ENCODE measurements at regions not wholly inside any gene's neighbourhood (a gene's known extent, or its start where the extent isn't known, plus 50 kb on each side); places are given as distances from the start of the nearest gene placed in this dataset.
A peak's percentile ranks its signal among the peaks of the same experiment; 100 is the strongest.

GRCh38 chr2:41965909-41966295, 81.9 kb upstream of the PKDCC start:
- FAIRE-seq (no peak), DNase-seq (no peak)
- Histone ChIP-seq H3K4me3 (ENCODE audit: low read depth in 1 of 3, low read length in 3 of 3) (no peak overlapping the region), H3K36me3 (ENCODE audit: control insufficient read depth in 3 of 3, insufficient read depth in 2 of 3, low read depth in 1 of 3, low read length in 3 of 3) (no peaks in the 10 kb centered on the region), H3K27me3 (ENCODE audit: control insufficient read depth in 3 of 3, insufficient read depth in 3 of 3, low read length in 3 of 3) (no peaks in the 10 kb centered on the region), H3K27ac (ENCODE audit: low read depth in 1 of 3, low read length in 2 of 3) (peak overlapping the region in 1 of 3 donors; percentile 12), H3K9me3 (ENCODE audit: control insufficient read depth in 2 of 2, insufficient read depth in 1 of 2, low read depth in 1 of 2, low read length in 1 of 2) (no peaks in the 10 kb centered on the region), H3K4me1 (ENCODE audit: control insufficient read depth in 3 of 3, insufficient read depth in 2 of 3, low read depth in 1 of 3, low read length in 2 of 3) (peaks cover 3 to 48% (median 5%) of the 10 kb centered on the region in 3 donors)
- WGBS, 3 donors, result 55 to 74% (median 74%) methylated on average over 2 of the region's 2 CpGs

- DNase-seq (peak in 1 of 2 donors; percentile 30), FAIRE-seq (no peak)
- Histone ChIP-seq H3K4me1 (ENCODE audit: control insufficient read depth in 3 of 3, insufficient read depth in 2 of 3, low read depth in 1 of 3, low read length in 2 of 3) (peaks cover 3 to 48% (median 5%) of the 10 kb centered on the region in 3 donors), H3K9me3 (ENCODE audit: control insufficient read depth in 2 of 2, insufficient read depth in 1 of 2, low read depth in 1 of 2, low read length in 1 of 2) (no peaks in the 10 kb centered on the region), H3K36me3 (ENCODE audit: control insufficient read depth in 3 of 3, insufficient read depth in 2 of 3, low read depth in 1 of 3, low read length in 3 of 3) (no peaks in the 10 kb centered on the region), H3K27ac (ENCODE audit: low read depth in 1 of 3, low read length in 2 of 3) (peak overlapping the region in 1 of 3 donors; percentile 28), H3K4me3 (ENCODE audit: low read depth in 1 of 3, low read length in 3 of 3) (no peak overlapping the region), H3K27me3 (ENCODE audit: control insufficient read depth in 3 of 3, insufficient read depth in 3 of 3, low read length in 3 of 3) (no peaks in the 10 kb centered on the region)
- 54 to 88% (median 62%) methylated on average over 10 of the region's 10 CpGs for WGBS, 3 donors
Observed at GRCh38 chr2:41966431-41966893, 81.4 kb upstream of the PKDCC start.

GRCh38 chr2:41966920-41967319, 80.9 kb upstream of the PKDCC start:
- FAIRE-seq (no peak), DNase-seq (no peak)
- Histone ChIP-seq H3K27me3 (ENCODE audit: control insufficient read depth in 3 of 3, insufficient read depth in 3 of 3, low read length in 3 of 3) (no peaks in the 10 kb centered on the region), H3K4me1 (ENCODE audit: control insufficient read depth in 3 of 3, insufficient read depth in 2 of 3, low read depth in 1 of 3, low read length in 2 of 3) (peaks cover 3 to 48% (median 5%) of the 10 kb centered on the region in 3 donors), H3K9me3 (ENCODE audit: control insufficient read depth in 2 of 2, insufficient read depth in 1 of 2, low read depth in 1 of 2, low read length in 1 of 2) (no peaks in the 10 kb centered on the region), H3K4me3 (ENCODE audit: low read depth in 1 of 3, low read length in 3 of 3) (no peak overlapping the region), H3K27ac (ENCODE audit: low read depth in 1 of 3, low read length in 2 of 3) (peak overlapping the region in 1 of 3 donors; percentile 28), H3K36me3 (ENCODE audit: control insufficient read depth in 3 of 3, insufficient read depth in 2 of 3, low read depth in 1 of 3, low read length in 3 of 3) (no peaks in the 10 kb centered on the region)
- 78 to 91% (median 81%) methylated on average over 8 of the region's 8 CpGs for WGBS, 3 donors

GRCh38 chr2:41967476-41968181, 80.2 kb upstream of the PKDCC start:
- DNase-seq (peak; percentile 29 to 38), FAIRE-seq (no peak)
- no peak overlapping the region for H3K4me3 ChIP-seq (ENCODE audit: low read depth in 1 of 3, low read length in 3 of 3)
- H3K4me1 ChIP-seq (ENCODE audit: control insufficient read depth in 3 of 3, insufficient read depth in 2 of 3, low read depth in 1 of 3, low read length in 2 of 3), result peaks cover 3 to 48% (median 5%) of the 10 kb centered on the region in 3 donors
- 22 to 37% (median 25%) methylated on average over 13 of the region's 13 CpGs for WGBS, 3 donors
- peak overlapping the region in 1 of 3 donors; percentile 28 for H3K27ac ChIP-seq (ENCODE audit: low read depth in 1 of 3, low read length in 2 of 3)
- no peaks in the 10 kb centered on the region for H3K27me3 ChIP-seq (ENCODE audit: control insufficient read depth in 3 of 3, insufficient read depth in 3 of 3, low read length in 3 of 3)
- H3K36me3 ChIP-seq (ENCODE audit: control insufficient read depth in 3 of 3, insufficient read depth in 2 of 3, low read depth in 1 of 3, low read length in 3 of 3), result no peaks in the 10 kb centered on the region
- no peaks in the 10 kb centered on the region for H3K9me3 ChIP-seq (ENCODE audit: control insufficient read depth in 2 of 2, insufficient read depth in 1 of 2, low read depth in 1 of 2, low read length in 1 of 2)

DNA sequence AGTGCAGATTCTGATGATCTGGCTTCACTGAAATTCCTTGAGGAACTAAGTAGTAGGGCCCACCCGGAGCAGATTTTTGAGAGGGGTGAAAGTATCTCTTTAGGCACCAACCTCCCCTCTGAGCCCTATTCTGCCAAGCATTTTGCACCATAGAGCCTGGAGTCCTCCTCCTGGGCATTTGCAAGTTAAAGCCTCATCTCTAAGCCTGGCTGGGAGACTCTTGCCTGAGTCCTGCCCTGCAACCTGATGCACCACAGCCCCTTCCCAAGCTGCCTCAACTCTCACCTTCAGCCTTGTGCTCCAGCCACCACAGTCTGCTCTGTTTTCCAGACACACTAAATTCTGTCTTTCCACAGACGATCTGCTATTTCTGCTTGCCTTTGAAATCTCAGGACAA, 79.6 kb upstream of the PKDCC start:
- Histone ChIP-seq H3K4me3 (ENCODE audit: low read depth in 1 of 3, low read length in 3 of 3) (no peak overlapping the region), H3K36me3 (ENCODE audit: control insufficient read depth in 3 of 3, insufficient read depth in 2 of 3, low read depth in 1 of 3, low read length in 3 of 3) (no peaks in the 10 kb centered on the region), H3K27me3 (ENCODE audit: control insufficient read depth in 3 of 3, insufficient read depth in 3 of 3, low read length in 3 of 3) (no peaks in the 10 kb centered on the region), H3K4me1 (ENCODE audit: control insufficient read depth in 3 of 3, insufficient read depth in 2 of 3, low read depth in 1 of 3, low read length in 2 of 3) (peaks cover 3 to 44% (median 5%) of the 10 kb centered on the region in 3 donors), H3K9me3 (ENCODE audit: control insufficient read depth in 2 of 2, insufficient read depth in 1 of 2, low read depth in 1 of 2, low read length in 1 of 2) (no peaks in the 10 kb centered on the region), H3K27ac (ENCODE audit: low read depth in 1 of 3, low read length in 2 of 3) (no peak overlapping the region)
- DNase-seq (no peak), FAIRE-seq (no peak)
- 43 to 54% (median 46%) methylated on average over 2 of the region's 2 CpGs for WGBS, 3 donors

GRCh38 chr2:41970988-41971660, 76.7 kb upstream of the PKDCC start:
- Histone ChIP-seq H3K4me3 (ENCODE audit: low read depth in 1 of 3, low read length in 3 of 3) (no peak overlapping the region), H3K27ac (ENCODE audit: low read depth in 1 of 3, low read length in 2 of 3) (no peak overlapping the region), H3K4me1 (ENCODE audit: control insufficient read depth in 3 of 3, insufficient read depth in 2 of 3, low read depth in 1 of 3, low read length in 2 of 3) (peaks cover 0 to 19% (median 0%) of the 10 kb centered on the region in 3 donors), H3K9me3 (ENCODE audit: control insufficient read depth in 2 of 2, insufficient read depth in 1 of 2, low read depth in 1 of 2, low read length in 1 of 2) (no peaks in the 10 kb centered on the region), H3K36me3 (ENCODE audit: control insufficient read depth in 3 of 3, insufficient read depth in 2 of 3, low read depth in 1 of 3, low read length in 3 of 3) (no peaks in the 10 kb centered on the region), H3K27me3 (ENCODE audit: control insufficient read depth in 3 of 3, insufficient read depth in 3 of 3, low read length in 3 of 3) (no peaks in the 10 kb centered on the region)
- 80 to 88% (median 84%) methylated on average over 8 of the region's 8 CpGs for WGBS, 3 donors
- DNase-seq (no peak), FAIRE-seq (no peak)

DNA sequence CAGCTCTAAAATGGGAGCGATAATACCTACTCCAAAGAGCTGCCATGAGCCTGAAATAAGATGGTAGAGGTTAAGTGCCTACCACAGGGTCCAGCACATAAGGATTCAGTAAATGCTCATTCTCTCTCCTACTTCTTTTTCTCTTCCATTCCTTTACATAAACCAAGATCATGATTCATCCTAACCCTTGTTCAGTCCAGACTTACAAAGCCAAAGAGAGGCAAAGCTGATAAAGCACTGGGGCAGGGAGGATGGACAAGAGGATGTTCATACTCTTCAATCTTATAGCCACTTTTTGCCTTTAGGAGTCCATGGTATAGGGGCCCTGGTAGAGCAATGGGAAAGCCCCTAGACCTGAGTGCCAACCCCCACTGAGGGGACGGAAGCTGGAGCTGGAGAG, 75.6 kb upstream of the PKDCC start:
- no peaks in the 10 kb centered on the region for H3K9me3 ChIP-seq (ENCODE audit: control insufficient read depth in 2 of 2, insufficient read depth in 1 of 2, low read depth in 1 of 2, low read length in 1 of 2)
- WGBS, 3 donors, result 89 to 97% (median 91%) methylated on average over 2 of the region's 2 CpGs
- H3K4me1 ChIP-seq (ENCODE audit: control insufficient read depth in 3 of 3, insufficient read depth in 2 of 3, low read depth in 1 of 3, low read length in 2 of 3), result peaks cover 0 to 12% (median 0%) of the 10 kb centered on the region in 3 donors
- no peak overlapping the region for H3K27ac ChIP-seq (ENCODE audit: low read depth in 1 of 3, low read length in 2 of 3)
- no peaks in the 10 kb centered on the region for H3K36me3 ChIP-seq (ENCODE audit: control insufficient read depth in 3 of 3, insufficient read depth in 2 of 3, low read depth in 1 of 3, low read length in 3 of 3)
- H3K4me3 ChIP-seq (ENCODE audit: low read depth in 1 of 3, low read length in 3 of 3), result no peak overlapping the region
- FAIRE-seq, result no peak
- DNase-seq, result no peak
- no peaks in the 10 kb centered on the region for H3K27me3 ChIP-seq (ENCODE audit: control insufficient read depth in 3 of 3, insufficient read depth in 3 of 3, low read length in 3 of 3)

- Histone ChIP-seq H3K4me3 (ENCODE audit: low read depth in 1 of 3, low read length in 3 of 3) (no peak overlapping the region), H3K4me1 (ENCODE audit: control insufficient read depth in 3 of 3, insufficient read depth in 2 of 3, low read depth in 1 of 3, low read length in 2 of 3) (peaks cover 0 to 5% (median 0%) of the 10 kb centered on the region in 3 donors), H3K36me3 (ENCODE audit: control insufficient read depth in 3 of 3, insufficient read depth in 2 of 3, low read depth in 1 of 3, low read length in 3 of 3) (no peaks in the 10 kb centered on the region), H3K27me3 (ENCODE audit: control insufficient read depth in 3 of 3, insufficient read depth in 3 of 3, low read length in 3 of 3) (no peaks in the 10 kb centered on the region), H3K9me3 (ENCODE audit: control insufficient read depth in 2 of 2, insufficient read depth in 1 of 2, low read depth in 1 of 2, low read length in 1 of 2) (no peaks in the 10 kb centered on the region), H3K27ac (ENCODE audit: low read depth in 1 of 3, low read length in 2 of 3) (no peak overlapping the region)
- WGBS, 3 donors, result 84 to 85% (median 84%) methylated on average over 8 of the region's 8 CpGs
- FAIRE-seq (no peak), DNase-seq (no peak)
Observed at GRCh38 chr2:41972819-41973218, 75.0 kb upstream of the PKDCC start.
